H1 (cell line): ENCODE measurements at regions not wholly inside any gene's neighbourhood (a gene's known extent, or its start where the extent isn't known, plus 50 kb on each side); places are given as distances from the start of the nearest gene placed in this dataset.

Source experiments
- ASH2L ChIP-seq: fragments of 200-600, 300-600 bp; sonication (generic); IDR thresholded peaks from one replicate; pipeline ENCODE4 v1.7.1; 2017; ENCODE audit warnings: low read length
- BCL11A ChIP-seq, 2 experiments: IDR thresholded peaks; one replicate each; pipeline ENCODE4 v1.6.1; 2011; ENCODE audit warnings: low read depth in 2 of 2, low read length in 2 of 2, mild to moderate bottlenecking in 2 of 2
- CBX5 ChIP-seq: fragments of 300-800, 300-1000 bp; sonication (generic); IDR thresholded peaks from 2 replicates; pipeline ENCODE4 v1.7.1; 2016; ENCODE audit warnings: antibody characterized with exemption, low read length, low read depth
- GTF2F1 ChIP-seq: IDR thresholded peaks from 2 replicates; pipeline ENCODE4 v1.6.1; 2012; ENCODE audit warnings: low read depth, low read length, improper control_type of control experiment, borderline replicate concordance
- HDAC6 ChIP-seq: IDR thresholded peaks from one replicate; pipeline ENCODE4 v1.7.1; 2012; ENCODE audit warnings: low read depth, mild to moderate bottlenecking, inconsistent platforms, low read length, moderate library complexity
- KDM1A ChIP-seq: fragments of 200-600, 300-600 bp; sonication (generic); IDR thresholded peaks from 2 replicates; pipeline ENCODE4 v1.7.1; 2016; ENCODE audit warnings: mild to moderate bottlenecking, low read length, borderline replicate concordance
- POU5F1 ChIP-seq: IDR thresholded peaks from 2 replicates; pipeline ENCODE4 v1.6.1; 2011; ENCODE audit warnings: low read depth, mild to moderate bottlenecking, low read length, moderate library complexity
- SIN3A ChIP-seq, 2 experiments: IDR thresholded peaks in 1 of 2; conservative IDR thresholded peaks in 1 of 2; 2 replicates each; pipeline ENCODE4 v1.6.1; 2011 to 2012; ENCODE audit warnings: low read length in 2 of 2, improper control_type of control experiment in 1 of 2, low read depth in 1 of 2, mild to moderate bottlenecking in 1 of 2
- TF ChIP-seq, protein P1 (sequence below): IDR thresholded peaks from 2 replicates; pipeline ENCODE4 v1.6.1; 2012; ENCODE audit warnings: inconsistent platforms

DNA sequence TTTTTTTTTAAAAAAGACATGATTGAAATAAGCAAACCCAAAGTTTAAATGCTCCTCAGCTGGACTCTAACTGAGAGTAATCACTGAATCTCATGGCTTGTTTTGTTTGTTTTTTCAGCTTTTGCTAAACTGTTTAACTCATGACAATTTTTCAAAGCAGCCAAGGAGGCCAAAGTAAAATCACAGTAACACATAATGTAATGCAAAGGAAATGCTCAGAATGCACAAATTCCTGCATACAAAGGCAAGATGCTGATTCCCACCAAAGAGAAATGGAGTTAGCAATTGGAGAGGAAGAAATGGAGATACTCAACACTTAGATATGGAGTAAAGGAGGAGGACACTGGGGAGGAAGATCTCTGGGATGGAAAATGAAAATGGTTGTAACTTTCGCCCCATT is 126.2 kb upstream of the SOX5 start (continued):
- TF ChIP-seq ASH2L (no peak), CBX5 (no peak), KDM1A (no peak), BCL11A (IDR thresholded peaks at IDR 0.05; ENCODE audit: low read depth in 2 of 2, low read length in 2 of 2) (no peak), POU5F1 (no peak), GTF2F1 (no peak), HDAC6 (no peak), SIN3A (conservative IDR thresholded peaks at IDR 0.05 in 1 of 2, IDR thresholded peaks at IDR 0.05 in 1 of 2; ENCODE audit: low read depth in 1 of 2, low read length in 2 of 2) (no peak)
- TF ChIP-seq, protein P1, sequence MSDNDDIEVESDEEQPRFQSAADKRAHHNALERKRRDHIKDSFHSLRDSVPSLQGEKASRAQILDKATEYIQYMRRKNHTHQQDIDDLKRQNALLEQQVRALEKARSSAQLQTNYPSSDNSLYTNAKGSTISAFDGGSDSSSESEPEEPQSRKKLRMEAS: no peak
